ENCODE measurements at regions not wholly inside any gene's neighbourhood (a gene's known extent, or its start where the extent isn't known, plus 50 kb on each side); places are given as distances from the start of the nearest gene placed in this dataset.

GRCh38 chr1:218823291-218823900 is 350.3 kb upstream of the LYPLAL1 start:
- no peak for DNase-seq

GRCh38 chr1:218827486-218827885 is 346.2 kb upstream of the LYPLAL1 start:
- no peak for DNase-seq

GRCh38 chr1:218828125-218828650 is 345.5 kb upstream of the LYPLAL1 start:
- no peak for DNase-seq

GRCh38 chr1:218829097-218829496 is 344.6 kb upstream of the LYPLAL1 start:
- no peak for DNase-seq

- DNase-seq, result no peak
Observed at GRCh38 chr1:218835609-218836008, 338.1 kb upstream of the LYPLAL1 start.

- no peak for DNase-seq
Observed at GRCh38 chr1:218836264-218836663, 337.4 kb upstream of the LYPLAL1 start.

GRCh38 chr1:218837051-218837450 is 336.6 kb upstream of the LYPLAL1 start:
- no peak for DNase-seq

- no peak for DNase-seq
Observed at GRCh38 chr1:218845589-218845988, 328.1 kb upstream of the LYPLAL1 start.

- DNase-seq, result no peak
Observed at GRCh38 chr1:218846181-218846580, 327.5 kb upstream of the LYPLAL1 start.

- no peak for DNase-seq
Observed at GRCh38 chr1:218847089-218847768, 326.4 kb upstream of the LYPLAL1 start.

GRCh38 chr1:218848009-218848408 is 325.7 kb upstream of the LYPLAL1 start:
- peak in 1 of 2 donors; percentile 15 for DNase-seq

- DNase-seq, result no peak
Observed at GRCh38 chr1:218850367-218850766, 323.3 kb upstream of the LYPLAL1 start.

- DNase-seq, result peak in 1 of 2 donors; percentile 12
Observed at GRCh38 chr1:218851586-218851985, 322.1 kb upstream of the LYPLAL1 start.

GRCh38 chr1:218852527-218852926 is 321.2 kb upstream of the LYPLAL1 start:
- DNase-seq, result peak; percentile 16 to 18

- DNase-seq, result no peak
Observed at GRCh38 chr1:218863987-218864386, 309.7 kb upstream of the LYPLAL1 start.

- DNase-seq, result no peak
Observed at GRCh38 chr1:218865591-218865990, 308.1 kb upstream of the LYPLAL1 start.

- DNase-seq, result no peak
Observed at GRCh38 chr1:218866507-218866906, 307.2 kb upstream of the LYPLAL1 start.

GRCh38 chr1:218867066-218867465 is 306.6 kb upstream of the LYPLAL1 start:
- no peak for DNase-seq

GRCh38 chr1:218867941-218868626 is 305.6 kb upstream of the LYPLAL1 start:
- DNase-seq, result no peak

GRCh38 chr1:218869276-218869675 is 304.4 kb upstream of the LYPLAL1 start:
- DNase-seq, result no peak

- DNase-seq, result no peak
Observed at GRCh38 chr1:218872026-218872425, 301.7 kb upstream of the LYPLAL1 start.

- no peak for DNase-seq
Observed at GRCh38 chr1:218872928-218873327, 300.8 kb upstream of the LYPLAL1 start.

GRCh38 chr1:218874313-218874712 is 299.4 kb upstream of the LYPLAL1 start:
- no peak for DNase-seq

All from right lung (tissue), 2 donors.